ENCODE measurements at regions not wholly inside any gene's neighbourhood (a gene's known extent, or its start where the extent isn't known, plus 50 kb on each side); places are given as distances from the start of the nearest gene placed in this dataset.

DNA sequence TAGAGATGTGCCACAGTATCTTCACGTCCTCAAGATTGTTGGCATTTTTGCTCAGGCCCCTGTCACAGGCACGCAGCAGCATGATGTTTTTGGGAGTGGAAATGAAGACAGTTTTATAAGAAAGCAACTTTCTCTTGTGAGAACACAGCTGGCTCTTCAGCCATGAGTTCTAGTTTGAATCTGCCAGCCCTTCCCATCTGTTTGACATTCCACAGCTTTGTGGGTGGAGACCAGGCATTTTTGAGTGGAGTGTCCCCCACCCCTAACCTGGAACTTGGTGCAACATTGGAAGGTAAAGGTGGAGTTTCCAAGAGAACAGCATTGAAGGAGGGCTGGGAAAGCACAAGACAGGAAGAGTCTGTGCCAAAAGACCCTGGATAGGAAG, 253.1 kb upstream of the IGFBP3 start:
- ChIA-PET POLR2A (ENCODE audit: partially characterized antibody) (no interaction called here), CTCF (ENCODE audit: partially characterized antibody) (no interaction called here)
- FAIRE-seq: no peak
- no peak overlapping the region for H4K91ac ChIP-seq (replicated peaks; ENCODE audit: insufficient read length, low read length)
- no peak overlapping the region for H2BK12ac ChIP-seq (ENCODE audit: low read depth, low read length)
- TF ChIP-seq HDAC6 (IDR thresholded peaks at IDR 0.05; ENCODE audit: low read depth, low read length) (no peak), NANOG (IDR thresholded peaks at IDR 0.05; ENCODE audit: insufficient read depth, low read depth, low read length, poor library complexity, severe bottlenecking) (no peak), CHD1 (IDR thresholded peaks at IDR 0.05; ENCODE audit: low read depth, low read length) (no peak), RNF2 (IDR thresholded peaks at IDR 0.05; ENCODE audit: borderline replicate concordance, low read depth, low read length, missing control alignments, poor library complexity, severe bottlenecking) (no peak), YY1 (IDR thresholded peaks at IDR 0.05; ENCODE audit: low read depth, low read length) (no peak), BCL11A (IDR thresholded peaks at IDR 0.05; ENCODE audit: low read depth in 2 of 2, low read length in 2 of 2) (no peak), ZNF274 (IDR thresholded peaks at IDR 0.05; ENCODE audit: borderline replicate concordance, extremely low read depth, low read length) (no peak), TBP (IDR thresholded peaks at IDR 0.05; ENCODE audit: low read depth, low read length) (no peak)
- no peak overlapping the region for H3K23ac ChIP-seq (ENCODE audit: insufficient read length)
- H3K79me1 ChIP-seq (ENCODE audit: low read depth, low read length): no peaks in the 10 kb centered on the region
- no peaks in the 10 kb centered on the region for H3K27me3 ChIP-seq (replicated peaks in 1 of 4; ENCODE audit: control insufficient read depth in 3 of 4, extremely low read depth in 1 of 4, insufficient read depth in 3 of 4, low read length in 3 of 4)
- 0 out of 2 replicates have a peak overlapping the region, but pooled peaks have one; percentile 3 for H4K8ac ChIP-seq (ENCODE audit: extremely low read depth, insufficient read depth, low read length)
- H3K4me2 ChIP-seq (ENCODE audit: insufficient read depth in 1 of 2, low read depth in 2 of 2, low read length in 2 of 2): no peak overlapping the region
- no peak overlapping the region for H3K27ac ChIP-seq (ENCODE audit: low read depth, low read length)
- no peak overlapping the region for H2BK15ac ChIP-seq (ENCODE audit: low read length)
- H3K9me3 ChIP-seq (ENCODE audit: insufficient read depth in 2 of 2, low read depth in 1 of 2, low read length in 1 of 2): no peaks in the 10 kb centered on the region
- H3K56ac ChIP-seq (replicated peaks; ENCODE audit: insufficient read length, low read depth, low read length): no peak overlapping the region
- no peaks in the 10 kb centered on the region for H3K23me2 ChIP-seq (ENCODE audit: low read depth, low read length)
- H4K20me1 ChIP-seq (replicated peaks in 1 of 2; ENCODE audit: control insufficient read depth in 1 of 2, insufficient read depth in 2 of 2, low read length in 2 of 2): no peaks in the 10 kb centered on the region
- H3K4me1 ChIP-seq (replicated peaks in 1 of 4; ENCODE audit: control insufficient read depth in 3 of 4, insufficient read depth in 4 of 4, low read length in 3 of 4): no peaks in the 10 kb centered on the region
- no peak overlapping the region for H2AK5ac ChIP-seq (ENCODE audit: low read depth, low read length)
- H2BK20ac ChIP-seq (ENCODE audit: low read length): no peak overlapping the region
- no peaks in the 10 kb centered on the region for H3K36me3 ChIP-seq (ENCODE audit: control insufficient read depth in 2 of 4, insufficient read depth in 4 of 4, low read length in 3 of 4)
- H3K18ac ChIP-seq (ENCODE audit: extremely low read depth, low read length): no peak overlapping the region
- no peaks in the 10 kb centered on the region for H3K79me2 ChIP-seq (ENCODE audit: control insufficient read depth in 1 of 2, insufficient read depth in 2 of 2, low read length in 2 of 2)
- H3K14ac ChIP-seq (ENCODE audit: insufficient read length): no peak overlapping the region
- H3K4ac ChIP-seq (replicated peaks; ENCODE audit: insufficient read length, low read depth, low read length): no peak overlapping the region
- H2AFZ ChIP-seq (ENCODE audit: low read length): no peak overlapping the region
- no peak overlapping the region for H2BK5ac ChIP-seq (ENCODE audit: low read depth, low read length)
- H3K4me3 ChIP-seq (ENCODE audit: extremely low read depth in 1 of 4, insufficient read depth in 2 of 4, low read depth in 3 of 4, low read length in 4 of 4): no peak overlapping the region
- no peak for DNase-seq (ENCODE audit: low read depth in 1 of 2, low spot score in 2 of 2)
- no peak overlapping the region for H4K5ac ChIP-seq (ENCODE audit: insufficient read length, low read depth, low read length)
- no peak overlapping the region for H3K9ac ChIP-seq (replicated peaks in 1 of 4; ENCODE audit: extremely low read depth in 1 of 4, low read depth in 3 of 4, low read length in 3 of 4)
- 81% methylated on average over 2 of the region's 2 CpGs; no CpG with 5 or more reads in 1 of the 2 experiments for WGBS, 2 experiments (ENCODE audit: extremely low coverage in 1 of 2, insufficient coverage in 1 of 2, insufficient read length in 1 of 2, insufficient replicate concordance in 2 of 2, low coverage in 1 of 2, low lambda C conversion rate in 2 of 2, missing lambda C conversion rate in 1 of 2)
- H2BK120ac ChIP-seq (replicated peaks; ENCODE audit: low read depth, low read length): no peak overlapping the region

Measured in H1 (cell line).